IMR-90 (cell line): ENCODE measurements at regions not wholly inside any gene's neighbourhood (a gene's known extent, or its start where the extent isn't known, plus 50 kb on each side); places are given as distances from the start of the nearest gene placed in this dataset.

Experiments used
- ATAC-seq: fragments of 200-7000 bp; cut with Tn5 transposase; 2 replicates; pipeline ENCODE4 v1.9.1; 2020; ENCODE audit warnings: low read depth, mild to moderate bottlenecking, moderate library complexity
- BruUV-seq: library from RNA; stranded (reverse); fragments of 400-500 nt; replicated peaks from 2 replicates; lab custom pipeline; 2021; lab: Mats Ljungman, UMichigan
- CTCF ChIA-PET: fragments of 300-600 bp; formaldehyde crosslinking; extraction: SDS; loops from one replicate; lab custom pipeline; 2021; ENCODE audit warnings: antibody characterized with exemption; lab: Yijun Ruan, JAX
- POLR2A ChIA-PET: fragments of 300-600 bp; sonication (Branson Sonifier 250); formaldehyde crosslinking; loops from one replicate; lab custom pipeline; 2022; ENCODE audit warnings: antibody characterized with exemption; ENCODE audit not compliant: unreplicated experiment; lab: Charles Lee
- DNase-seq: peaks from one replicate; pipeline ENCODE4 v3.0.0; 2013
- H2AFZ ChIP-seq: replicated peaks from 2 replicates; pipeline ENCODE3; 2013; ENCODE audit warnings: low read length, mild to moderate bottlenecking; ENCODE audit not compliant: poor library complexity
- H2AK5ac ChIP-seq: 2 replicates; pipeline ENCODE4 v1.6.1; 2013; ENCODE audit warnings: low read depth, low read length, inconsistent platforms
- H2AK9ac ChIP-seq: replicated peaks from 2 replicates; pipeline ENCODE3; 2013; ENCODE audit warnings: mild to moderate bottlenecking, low read depth, low read length, moderate library complexity; ENCODE audit not compliant: poor library complexity
- H2BK120ac ChIP-seq: 2 replicates; pipeline ENCODE4 v1.6.1; 2013; ENCODE audit warnings: low read depth, low read length, inconsistent platforms
- H2BK15ac ChIP-seq: 3 replicates; pipeline ENCODE4 v1.6.1; 2013; ENCODE audit warnings: low read depth, low read length, inconsistent platforms
- H2BK20ac ChIP-seq: 2 replicates; pipeline ENCODE4 v1.6.1; 2013; ENCODE audit warnings: low read depth, mild to moderate bottlenecking, inconsistent platforms, low read length, moderate library complexity
- H2BK5ac ChIP-seq: 2 replicates; pipeline ENCODE4 v1.6.1; 2013; ENCODE audit warnings: mild to moderate bottlenecking, low read depth, low read length, inconsistent platforms; ENCODE audit not compliant: poor library complexity, severe bottlenecking
- H3K14ac ChIP-seq: replicated peaks from 2 replicates; pipeline ENCODE4 v1.6.1; 2013; ENCODE audit warnings: low read depth, low read length, inconsistent platforms
- H3K18ac ChIP-seq: 2 replicates; pipeline ENCODE4 v1.6.1; 2013; ENCODE audit warnings: low read depth, low read length, control low read depth
- H3K23ac ChIP-seq: 2 replicates; pipeline ENCODE4 v1.6.1; 2013; ENCODE audit warnings: low read depth, low read length, inconsistent platforms
- H3K27ac ChIP-seq: 2 replicates; pipeline ENCODE4 v1.5.1; 2013; ENCODE audit warnings: mild to moderate bottlenecking, control low read depth, low read length; ENCODE audit not compliant: insufficient read depth
- H3K27me3 ChIP-seq: 2 replicates; pipeline ENCODE4 v1.6.1; 2013; ENCODE audit warnings: low read length; ENCODE audit not compliant: control insufficient read depth, insufficient read depth
- H3K36me3 ChIP-seq: 2 replicates; pipeline ENCODE4 v1.6.1; 2013; ENCODE audit warnings: low read length, mixed read lengths; ENCODE audit not compliant: control insufficient read depth, insufficient read depth
- H3K4ac ChIP-seq: 2 replicates; pipeline ENCODE4 v1.6.1; 2013; ENCODE audit warnings: low read depth, low read length, inconsistent platforms
- H3K4me1 ChIP-seq: 2 replicates; pipeline ENCODE4 v1.6.1; 2013; ENCODE audit warnings: low read length, mixed read lengths; ENCODE audit not compliant: control insufficient read depth, insufficient read depth
- H3K4me2 ChIP-seq: 2 replicates; pipeline ENCODE4 v1.6.1; 2013; ENCODE audit warnings: low read depth, mild to moderate bottlenecking, control low read depth, low read length, moderate library complexity
- H3K4me3 ChIP-seq: 2 replicates; pipeline ENCODE4 v1.5.1; 2013; ENCODE audit warnings: low read depth, mild to moderate bottlenecking, control low read depth, low read length, moderate library complexity; ENCODE audit not compliant: insufficient read depth
- H3K56ac ChIP-seq: 2 replicates; pipeline ENCODE4 v1.6.1; 2013; ENCODE audit warnings: low read length, inconsistent platforms; ENCODE audit not compliant: insufficient read depth; ENCODE audit errors: extremely low read depth
- H3K79me1 ChIP-seq, 2 experiments: 2 replicates each; pipeline ENCODE4 v1.6.1; 2013; ENCODE audit warnings: low read length in 2 of 2, inconsistent platforms in 1 of 2, low read depth in 1 of 2
- H3K9ac ChIP-seq: 2 replicates; pipeline ENCODE4 v1.6.1; 2013; ENCODE audit warnings: low read depth, low read length, control low read depth
- H3K9me1 ChIP-seq: 2 replicates; pipeline ENCODE4 v1.6.1; 2013; ENCODE audit warnings: low read length, inconsistent platforms; ENCODE audit not compliant: insufficient read depth
- H3K9me3 ChIP-seq: 2 replicates; pipeline ENCODE4 v1.6.1; 2013; ENCODE audit warnings: low read length; ENCODE audit not compliant: control insufficient read depth, insufficient read depth
- H4K20me1 ChIP-seq: 2 replicates; pipeline ENCODE4 v1.6.1; 2013; ENCODE audit warnings: low read length, inconsistent platforms; ENCODE audit not compliant: insufficient read depth
- H4K5ac ChIP-seq: 2 replicates; pipeline ENCODE4 v1.6.1; 2013; ENCODE audit warnings: mild to moderate bottlenecking, low read depth, low read length, control low read depth
- H4K8ac ChIP-seq, 2 experiments: 2 replicates each; pipeline ENCODE4 v1.6.1; 2013; ENCODE audit warnings: low read depth in 2 of 2, low read length in 2 of 2, control low read depth in 1 of 2, inconsistent platforms in 1 of 2
- H4K91ac ChIP-seq: 2 replicates; pipeline ENCODE4 v1.6.1; 2013; ENCODE audit warnings: low read depth, low read length, inconsistent platforms; ENCODE audit not compliant: insufficient read depth
- CHD1 ChIP-seq: IDR thresholded peaks from 2 replicates; pipeline ENCODE4 v1.6.1; 2012; ENCODE audit warnings: low read depth, low read length, improper control_type of control experiment
- MAFK ChIP-seq: IDR thresholded peaks from 2 replicates; pipeline ENCODE4 v1.6.1; 2012; ENCODE audit warnings: low read depth, low read length, improper control_type of control experiment
- WGBS, 2 experiments: methylation state at CpG; one replicate each; pipeline versions ENCODE4 v1.1.5 to v1.1.7; 2013; ENCODE audit warnings: missing lambda C conversion rate in 2 of 2; ENCODE audit not compliant: insufficient read length in 1 of 2; ENCODE audit errors: extremely low coverage in 2 of 2; 5-methylcytosine and 5-hydroxymethylcytosine counted together
- dilution Hi-C: fragments of 300-500 bp; cut with HindIII; formaldehyde crosslinking; loops from one replicate; pipeline ENCODE4 v1.14.3; 2018; ENCODE audit warnings: low sequenced_read_pairs; ENCODE audit not compliant: unreplicated experiment
- in situ Hi-C: fragments of 300-500 bp; cut with MboI; formaldehyde crosslinking; loops from 3 replicates; pipeline ENCODE4 v1.14.3; 2019; ENCODE audit warnings: low sequenced_read_pairs, inconsistent platforms, mixed read lengths
- intact Hi-C: fragments of 100-400 bp; cut with micrococcal nuclease; formaldehyde crosslinking; loops from 2 replicates; pipeline ENCODE4 v1.10.0; 2022

- WGBS, 2 experiments, result no CpG with 5 or more reads among the region's 4 CpGs
- H4K5ac ChIP-seq, result no peak overlapping the region
- no peak overlapping the region for H3K4me3 ChIP-seq
- no peak overlapping the region for H4K91ac ChIP-seq
- in situ Hi-C loops, result no loop called here
- H3K79me1 ChIP-seq, result no peaks in the 10 kb centered on the region
- no peaks in the 10 kb centered on the region for H3K4me1 ChIP-seq
- H2AFZ ChIP-seq, result no peak overlapping the region
- intact Hi-C loops, result no loop called here
- ChIA-PET CTCF (no interaction called here), POLR2A (interaction anchor here (0.6 kb wide), 1 partner anchor 13 kb away, joined by 3 read pairs; no protein-coding TSS in a partner anchor)
- no peaks in the 10 kb centered on the region for H3K9me1 ChIP-seq
- no peak overlapping the region for H3K27ac ChIP-seq
- H2BK120ac ChIP-seq, result no peak overlapping the region
- no peak for ATAC-seq
- no peak for DNase-seq
- H3K9me3 ChIP-seq, result peaks cover 9% of the 10 kb centered on the region
- no TSS peak for BruUV-seq
- H2AK9ac ChIP-seq, result no peak overlapping the region
- no peaks in the 10 kb centered on the region for H3K36me3 ChIP-seq
- no peak overlapping the region for H2BK15ac ChIP-seq
- no peak overlapping the region for H2BK5ac ChIP-seq
- no peaks in the 10 kb centered on the region for H3K27me3 ChIP-seq
- no peak overlapping the region for H3K56ac ChIP-seq
- H3K9ac ChIP-seq, result no peak overlapping the region
- H3K14ac ChIP-seq, result no peak overlapping the region
- dilution Hi-C loops, result no loop called here
- no peak overlapping the region for H3K23ac ChIP-seq
- TF ChIP-seq MAFK, result no peak
- no peak for TF ChIP-seq CHD1
- no peaks in the 10 kb centered on the region for H4K20me1 ChIP-seq
- H3K18ac ChIP-seq, result no peak overlapping the region
- H3K4ac ChIP-seq, result no peak overlapping the region
- H2BK20ac ChIP-seq, result no peak overlapping the region
- no peak overlapping the region for H3K4me2 ChIP-seq
- H4K8ac ChIP-seq, result no peak overlapping the region
- no peak overlapping the region for H2AK5ac ChIP-seq
These were observed 1011.3 kb upstream of the CELF4 start for GRCh38 chr18:38576916-38577315.
